H1 (cell line): ENCODE measurements at regions not wholly inside any gene's neighbourhood (a gene's known extent, or its start where the extent isn't known, plus 50 kb on each side); places are given as distances from the start of the nearest gene placed in this dataset.

Experiments
- CTCF ChIA-PET: fragments of 300-600 bp; sonication (Branson Sonifier 250); formaldehyde crosslinking; loops from one replicate; lab custom pipeline; 2021; ENCODE audit not compliant: partially characterized antibody; lab: Charles Lee
- POLR2A ChIA-PET: fragments of 300-600 bp; sonication (Branson Sonifier 250); formaldehyde crosslinking; loops from one replicate; lab custom pipeline; 2021; ENCODE audit warnings: inconsistent platforms; ENCODE audit not compliant: partially characterized antibody; lab: Charles Lee
- DNase-seq, 2 experiments: peaks; one replicate each; pipeline versions ENCODE4 v3.0.0 to v3.0.0-alpha.2; 2010 to 2022; ENCODE audit warnings: low spot score in 2 of 2, low read depth in 1 of 2, mixed read lengths in 1 of 2
- FAIRE-seq: peaks from 2 replicates; lab custom pipeline; 2011; peaks lifted over from hg19 to GRCh38; lab: Jason Lieb, UNC
- H2AFZ ChIP-seq: 2 replicates; pipeline ENCODE4 v1.8.1; 2012; ENCODE audit warnings: low read length, inconsistent platforms
- H2AK5ac ChIP-seq: 2 replicates; pipeline ENCODE4 v1.6.1; 2013; ENCODE audit warnings: low read depth, low read length
- H2BK120ac ChIP-seq: replicated peaks from 2 replicates; pipeline ENCODE3; 2013; ENCODE audit warnings: low read depth, low read length, inconsistent platforms
- H2BK12ac ChIP-seq: 2 replicates; pipeline ENCODE4 v1.6.1; 2013; ENCODE audit warnings: low read depth, low read length
- H2BK15ac ChIP-seq: 2 replicates; pipeline ENCODE4 v1.6.1; 2013; ENCODE audit warnings: low read length
- H2BK20ac ChIP-seq: 2 replicates; pipeline ENCODE4 v1.6.1; 2013; ENCODE audit warnings: low read length
- H2BK5ac ChIP-seq: 2 replicates; pipeline ENCODE4 v1.6.1; 2013; ENCODE audit warnings: low read depth, low read length
- H3K14ac ChIP-seq: 2 replicates; pipeline ENCODE4 v1.6.1; 2013; ENCODE audit warnings: inconsistent platforms; ENCODE audit not compliant: insufficient read length
- H3K18ac ChIP-seq: 2 replicates; pipeline ENCODE4 v1.6.1; 2013; ENCODE audit warnings: low read length; ENCODE audit errors: extremely low read depth
- H3K23ac ChIP-seq: 2 replicates; pipeline ENCODE4 v1.6.1; 2013; ENCODE audit warnings: inconsistent platforms; ENCODE audit not compliant: insufficient read length
- H3K23me2 ChIP-seq: 2 replicates; pipeline ENCODE4 v1.6.1; 2013; ENCODE audit warnings: low read depth, low read length
- H3K27ac ChIP-seq: 2 replicates; pipeline ENCODE4 v1.6.1; 2011; ENCODE audit warnings: low read depth, low read length, inconsistent platforms
- H3K27me3 ChIP-seq, 4 experiments: replicated peaks in 1 of 4; 1 replicate in 1 of 4; 2 replicates in 3 of 4; pipeline versions ENCODE4 v1.6.1 to v1.8.1; 2011 to 2013; ENCODE audit warnings: low read length in 3 of 4, mild to moderate bottlenecking in 3 of 4, inconsistent platforms in 2 of 4, mixed read lengths in 2 of 4, moderate library complexity in 1 of 4; ENCODE audit not compliant: control insufficient read depth in 3 of 4, insufficient read depth in 3 of 4; ENCODE audit errors: extremely low read depth in 1 of 4
- H3K36me3 ChIP-seq, 4 experiments: 2 replicates each; pipeline versions ENCODE4 v1.6.1 to v1.8.1; 2011 to 2013; ENCODE audit warnings: mild to moderate bottlenecking in 4 of 4, low read length in 3 of 4, moderate library complexity in 2 of 4, control low read depth in 1 of 4, inconsistent platforms in 1 of 4; ENCODE audit not compliant: insufficient read depth in 4 of 4, control insufficient read depth in 2 of 4
- H3K4ac ChIP-seq: replicated peaks from 2 replicates; pipeline ENCODE3; 2013; ENCODE audit warnings: low read length, low read depth, mixed read lengths, inconsistent platforms; ENCODE audit not compliant: insufficient read length
- H3K4me1 ChIP-seq, 4 experiments: replicated peaks in 1 of 4; 1 replicate in 1 of 4; 2 replicates in 3 of 4; pipeline versions ENCODE4 v1.6.1 to v1.8.1; 2011 to 2013; ENCODE audit warnings: low read length in 3 of 4, inconsistent platforms in 2 of 4, mixed read lengths in 1 of 4; ENCODE audit not compliant: insufficient read depth in 4 of 4, control insufficient read depth in 3 of 4
- H3K4me2 ChIP-seq, 2 experiments: 2 replicates each; pipeline versions ENCODE4 v1.6.1 to v1.8.1; 2011 to 2013; ENCODE audit warnings: low read depth in 2 of 2, low read length in 2 of 2, control low read depth in 1 of 2, inconsistent platforms in 1 of 2, mild to moderate bottlenecking in 1 of 2; ENCODE audit not compliant: insufficient read depth in 1 of 2
- H3K4me3 ChIP-seq, 4 experiments: fragments of 200-600, 300-600 bp in 1 of 4; sonication (generic), shearing (Covaris generic), sonication (Bioruptor Twin) in 1 of 4; 2 replicates each; pipeline versions ENCODE4 v1.5.1 to v1.8.1; 2011 to 2016; ENCODE audit warnings: low read length in 4 of 4, low read depth in 3 of 4, control low read depth in 2 of 4, inconsistent platforms in 2 of 4, mild to moderate bottlenecking in 2 of 4, mixed read lengths in 1 of 4, moderate library complexity in 1 of 4; ENCODE audit not compliant: insufficient read depth in 2 of 4; ENCODE audit errors: extremely low read depth in 1 of 4
- H3K56ac ChIP-seq: replicated peaks from 2 replicates; pipeline ENCODE3; 2013; ENCODE audit warnings: low read depth, mild to moderate bottlenecking, mixed read lengths, low read length, inconsistent platforms; ENCODE audit not compliant: insufficient read length
- H3K79me1 ChIP-seq: 2 replicates; pipeline ENCODE4 v1.6.1; 2013; ENCODE audit warnings: low read depth, low read length, control low read depth
- H3K79me2 ChIP-seq, 2 experiments: 2 replicates each; pipeline versions ENCODE4 v1.6.1 to v1.8.1; 2012 to 2013; ENCODE audit warnings: low read length in 2 of 2, mild to moderate bottlenecking in 2 of 2, inconsistent platforms in 1 of 2; ENCODE audit not compliant: insufficient read depth in 2 of 2, control insufficient read depth in 1 of 2
- H3K9ac ChIP-seq, 4 experiments: replicated peaks in 1 of 4; 1 replicate in 1 of 4; 2 replicates in 3 of 4; pipeline versions ENCODE4 v1.6.1 to v1.8.1; 2011 to 2013; ENCODE audit warnings: low read depth in 3 of 4, low read length in 3 of 4, control low read depth in 2 of 4, mild to moderate bottlenecking in 2 of 4, moderate library complexity in 2 of 4, inconsistent platforms in 1 of 4; ENCODE audit errors: extremely low read depth in 1 of 4
- H3K9me3 ChIP-seq, 2 experiments: 2 replicates each; pipeline versions ENCODE4 v1.6.1 to v1.8.1; 2012 to 2013; ENCODE audit warnings: mild to moderate bottlenecking in 2 of 2, moderate library complexity in 2 of 2, control low read depth in 1 of 2, inconsistent platforms in 1 of 2, low read depth in 1 of 2, low read length in 1 of 2, mixed read lengths in 1 of 2; ENCODE audit not compliant: insufficient read depth in 2 of 2
- H4K20me1 ChIP-seq, 2 experiments: replicated peaks in 1 of 2; 2 replicates each; pipeline versions ENCODE3 to v1.8.1; 2011 to 2013; ENCODE audit warnings: inconsistent platforms in 2 of 2, low read length in 2 of 2, mild to moderate bottlenecking in 1 of 2; ENCODE audit not compliant: insufficient read depth in 2 of 2, control insufficient read depth in 1 of 2
- H4K5ac ChIP-seq: 2 replicates; pipeline ENCODE4 v1.6.1; 2013; ENCODE audit warnings: low read length, low read depth, mixed read lengths, inconsistent platforms; ENCODE audit not compliant: insufficient read length
- H4K8ac ChIP-seq: 2 replicates; pipeline ENCODE4 v1.8.0; 2013; ENCODE audit warnings: mild to moderate bottlenecking, moderate library complexity, low read length, inconsistent platforms; ENCODE audit not compliant: insufficient read depth; ENCODE audit errors: extremely low read depth
- H4K91ac ChIP-seq: replicated peaks from 2 replicates; pipeline ENCODE3; 2013; ENCODE audit warnings: low read length, mixed read lengths, inconsistent platforms; ENCODE audit not compliant: insufficient read length
- ASH2L ChIP-seq: fragments of 200-600, 300-600 bp; sonication (generic); IDR thresholded peaks from one replicate; pipeline ENCODE4 v1.7.1; 2017; ENCODE audit warnings: low read length
- CBX5 ChIP-seq: fragments of 300-800, 300-1000 bp; sonication (generic); IDR thresholded peaks from 2 replicates; pipeline ENCODE4 v1.7.1; 2016; ENCODE audit warnings: antibody characterized with exemption, low read length, low read depth
- NANOG ChIP-seq: IDR thresholded peaks from 2 replicates; pipeline ENCODE4 v1.6.1; 2011; ENCODE audit warnings: low read length, low read depth, mild to moderate bottlenecking, inconsistent platforms; ENCODE audit not compliant: insufficient read depth, poor library complexity, severe bottlenecking
- RFX5 ChIP-seq: IDR thresholded peaks from 2 replicates; pipeline ENCODE4 v1.6.1; 2011; ENCODE audit warnings: low read depth, low read length, improper control_type of control experiment, borderline replicate concordance
- SIRT6 ChIP-seq: IDR thresholded peaks from one replicate; pipeline ENCODE4 v1.7.1; 2012; ENCODE audit warnings: low read length, inconsistent platforms
- SP4 ChIP-seq: IDR thresholded peaks from 2 replicates; pipeline ENCODE4 v1.6.1; 2012; ENCODE audit warnings: low read length, inconsistent platforms
- WGBS, 2 experiments: shearing (Covaris generic) in 1 of 2; methylation state at CpG; one replicate each; pipeline versions ENCODE4 v1.1.6 to v1.1.7; 2013 to 2015; ENCODE audit warnings: low lambda C conversion rate in 2 of 2, mixed read lengths in 2 of 2, inconsistent platforms in 1 of 2, low coverage in 1 of 2, missing lambda C conversion rate in 1 of 2; ENCODE audit not compliant: insufficient replicate concordance in 2 of 2, insufficient coverage in 1 of 2, insufficient read length in 1 of 2; ENCODE audit errors: extremely low coverage in 1 of 2, missing lambda C conversion rate in 1 of 2; 5-methylcytosine and 5-hydroxymethylcytosine counted together

GRCh38 chr4:130736436-130737185, 1640.7 kb downstream of the C4orf33 start:
- no peaks in the 10 kb centered on the region for H3K79me1 ChIP-seq

More at GRCh38 chr4:130736436-130737185, 1640.7 kb downstream of the C4orf33 start:
- no peak overlapping the region for H2BK15ac ChIP-seq
- DNase-seq, result no peak
- ChIA-PET CTCF (no interaction called here), POLR2A (no interaction called here)
- H2AK5ac ChIP-seq, result no peak overlapping the region
- no peak overlapping the region for H3K14ac ChIP-seq
- H3K4me1 ChIP-seq, result no peaks in the 10 kb centered on the region
- TF ChIP-seq RFX5 (no peak), SP4 (no peak), ASH2L (no peak), NANOG (no peak), CBX5 (no peak), SIRT6 (no peak)
- no peak overlapping the region for H4K5ac ChIP-seq
- no peak overlapping the region for H3K4me2 ChIP-seq
- no peak overlapping the region for H2BK120ac ChIP-seq
- no peaks in the 10 kb centered on the region for H3K36me3 ChIP-seq
- no peak overlapping the region for H3K18ac ChIP-seq
- H2BK5ac ChIP-seq, result no peak overlapping the region; the same call in 1 of the 2 replicates
- no peaks in the 10 kb centered on the region for H4K20me1 ChIP-seq
- H3K4ac ChIP-seq, result no peak overlapping the region
- H2BK12ac ChIP-seq, result no peak overlapping the region
- H3K23me2 ChIP-seq, result no peaks in the 10 kb centered on the region
- WGBS, 2 experiments, result 92% methylated on average over 7 of the region's 7 CpGs; no CpG with 5 or more reads in 1 of the 2 experiments
- no peak overlapping the region for H3K4me3 ChIP-seq
- H3K79me2 ChIP-seq, result no peaks in the 10 kb centered on the region
- H3K23ac ChIP-seq, result no peak overlapping the region
- 0 out of 4 replicates have a peak, but pooled peaks cover 0 to 3% of the 10 kb centered on the region in 2 experiments for H3K9me3 ChIP-seq
- no peak overlapping the region for H2BK20ac ChIP-seq
- no peaks in the 10 kb centered on the region for H3K27me3 ChIP-seq
- FAIRE-seq, result no peak
- H4K8ac ChIP-seq, result no peak overlapping the region
- H3K27ac ChIP-seq, result no peak overlapping the region
- H4K91ac ChIP-seq, result no peak overlapping the region
- no peak overlapping the region for H3K56ac ChIP-seq
- H3K9ac ChIP-seq, result no peak overlapping the region
- H2AFZ ChIP-seq, result no peak overlapping the region
